ENCODE measurements at regions not wholly inside any gene's neighbourhood (a gene's known extent, or its start where the extent isn't known, plus 50 kb on each side); places are given as distances from the start of the nearest gene placed in this dataset.
A peak's percentile ranks its signal among the peaks of the same experiment; 100 is the strongest.

DNA sequence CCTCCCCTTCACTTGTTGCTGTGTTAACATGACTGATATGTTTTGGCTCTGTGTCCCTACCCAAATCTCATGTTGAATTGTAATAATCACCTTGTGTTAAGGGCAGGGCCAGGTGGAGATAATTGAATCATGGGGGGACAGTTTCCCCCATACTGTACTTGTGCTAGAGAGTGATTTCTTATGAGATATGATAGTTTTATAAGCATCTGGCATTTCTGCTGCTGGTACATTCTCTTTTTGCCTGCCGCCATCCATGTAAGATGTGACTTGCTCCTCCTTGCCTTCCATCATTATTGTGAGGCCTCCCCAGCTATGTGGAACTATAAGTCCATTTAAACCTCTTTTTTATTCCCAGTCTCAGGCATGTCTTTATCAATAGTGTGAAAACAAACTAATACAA, 185.0 kb downstream of the TBX18 start:
- H4K20me1 ChIP-seq (ENCODE audit: insufficient read depth, low read length, poor library complexity, severe bottlenecking), result no peaks in the 10 kb centered on the region
- H3F3A ChIP-seq (ENCODE audit: low read depth), result peaks cover 22% of the 10 kb centered on the region
- no peak overlapping the region for H3K4me2 ChIP-seq (ENCODE audit: low read depth, low read length, poor library complexity, severe bottlenecking)
- TF ChIP-seq, protein P1, sequence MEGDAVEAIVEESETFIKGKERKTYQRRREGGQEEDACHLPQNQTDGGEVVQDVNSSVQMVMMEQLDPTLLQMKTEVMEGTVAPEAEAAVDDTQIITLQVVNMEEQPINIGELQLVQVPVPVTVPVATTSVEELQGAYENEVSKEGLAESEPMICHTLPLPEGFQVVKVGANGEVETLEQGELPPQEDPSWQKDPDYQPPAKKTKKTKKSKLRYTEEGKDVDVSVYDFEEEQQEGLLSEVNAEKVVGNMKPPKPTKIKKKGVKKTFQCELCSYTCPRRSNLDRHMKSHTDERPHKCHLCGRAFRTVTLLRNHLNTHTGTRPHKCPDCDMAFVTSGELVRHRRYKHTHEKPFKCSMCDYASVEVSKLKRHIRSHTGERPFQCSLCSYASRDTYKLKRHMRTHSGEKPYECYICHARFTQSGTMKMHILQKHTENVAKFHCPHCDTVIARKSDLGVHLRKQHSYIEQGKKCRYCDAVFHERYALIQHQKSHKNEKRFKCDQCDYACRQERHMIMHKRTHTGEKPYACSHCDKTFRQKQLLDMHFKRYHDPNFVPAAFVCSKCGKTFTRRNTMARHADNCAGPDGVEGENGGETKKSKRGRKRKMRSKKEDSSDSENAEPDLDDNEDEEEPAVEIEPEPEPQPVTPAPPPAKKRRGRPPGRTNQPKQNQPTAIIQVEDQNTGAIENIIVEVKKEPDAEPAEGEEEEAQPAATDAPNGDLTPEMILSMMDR (conservative IDR thresholded peaks at IDR 0.05; ENCODE audit: low read length), result no peak
- no peak for TF ChIP-seq EZH2phosphoT487 (IDR thresholded peaks at IDR 0.05; ENCODE audit: borderline replicate concordance)
- H3K9ac ChIP-seq (ENCODE audit: low read depth, low read length, poor library complexity, severe bottlenecking), result no peak overlapping the region
- no peaks in the 10 kb centered on the region for H3K36me3 ChIP-seq (ENCODE audit: insufficient read depth, low read length)
- no peak overlapping the region for H2AFZ ChIP-seq (ENCODE audit: low read length)
- H3K4me3 ChIP-seq (ENCODE audit: low read length, poor library complexity, severe bottlenecking), result no peak overlapping the region
- H3K4me1 ChIP-seq (ENCODE audit: insufficient read depth, low read length, poor library complexity, severe bottlenecking), result peaks cover 52% of the 10 kb centered on the region
- no peaks in the 10 kb centered on the region for H3K79me2 ChIP-seq (ENCODE audit: insufficient read depth, low read length)
- peaks cover 23% of the 10 kb centered on the region; the same call in 1 of the 2 replicates for H3K9me3 ChIP-seq (ENCODE audit: insufficient read depth, low read depth, low read length)
- no peaks in the 10 kb centered on the region for H3K27me3 ChIP-seq (ENCODE audit: insufficient read depth, low read length, poor library complexity, severe bottlenecking)
- H3K9me2 ChIP-seq (replicated peaks; ENCODE audit: low read depth, low read length), result no peaks in the 10 kb centered on the region

DNA sequence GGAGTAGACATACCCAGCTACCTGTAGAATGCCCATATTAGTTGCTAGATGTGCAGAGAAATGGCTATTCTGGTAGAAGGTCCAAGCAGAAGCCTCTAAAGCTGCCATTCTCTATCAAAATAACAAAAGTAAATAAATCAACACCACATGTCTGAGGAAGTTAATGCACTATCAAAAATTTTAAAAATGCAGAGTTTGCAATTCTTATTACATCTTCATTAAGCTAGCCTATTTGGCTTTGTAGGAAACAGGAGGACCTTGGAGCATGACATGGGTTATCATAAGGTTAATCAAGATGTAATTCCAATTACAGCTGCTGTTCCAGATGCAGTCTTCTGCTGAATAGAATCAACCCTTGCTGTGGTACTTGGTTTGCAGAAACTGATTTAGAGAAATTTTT, 188.4 kb downstream of the TBX18 start:
- TF ChIP-seq EZH2phosphoT487 (IDR thresholded peaks at IDR 0.05; ENCODE audit: borderline replicate concordance), result no peak
- TF ChIP-seq, protein P1 (conservative IDR thresholded peaks at IDR 0.05; ENCODE audit: low read length), result no peak

DNA sequence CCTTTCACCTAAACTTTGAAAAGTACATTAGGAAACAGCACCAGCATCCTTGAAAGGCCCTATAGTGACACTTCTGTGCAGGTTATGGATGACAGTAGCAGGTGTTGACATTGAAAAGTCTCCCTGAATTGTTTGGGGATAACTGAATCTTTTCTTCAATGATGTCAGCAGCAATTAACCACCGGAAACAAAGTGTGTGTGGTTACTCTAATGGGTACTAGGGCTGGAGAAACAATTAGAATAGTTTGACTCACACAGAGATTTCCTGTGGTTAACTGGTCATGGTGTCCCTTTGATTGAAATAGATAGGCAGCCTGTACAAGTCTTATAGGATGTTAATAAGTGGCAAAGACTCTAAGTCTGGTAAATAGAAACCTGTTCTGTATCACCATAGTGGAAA, 189.1 kb downstream of the TBX18 start:
- H3K27me3 ChIP-seq (ENCODE audit: insufficient read depth, low read length, poor library complexity, severe bottlenecking), result no peaks in the 10 kb centered on the region
- H3K79me2 ChIP-seq (ENCODE audit: insufficient read depth, low read length), result no peaks in the 10 kb centered on the region
- no peak overlapping the region for H2AFZ ChIP-seq (ENCODE audit: low read length)
- H3K4me1 ChIP-seq (ENCODE audit: insufficient read depth, low read length, poor library complexity, severe bottlenecking), result peaks cover 39% of the 10 kb centered on the region
- no peaks in the 10 kb centered on the region for H4K20me1 ChIP-seq (ENCODE audit: insufficient read depth, low read length, poor library complexity, severe bottlenecking)
- H3K9ac ChIP-seq (ENCODE audit: low read depth, low read length, poor library complexity, severe bottlenecking), result peak overlapping the region; percentile 27
- no peaks in the 10 kb centered on the region for H3K36me3 ChIP-seq (ENCODE audit: insufficient read depth, low read length)
- H3K4me2 ChIP-seq (ENCODE audit: low read depth, low read length, poor library complexity, severe bottlenecking), result peak overlapping the region; percentile 65
- TF ChIP-seq EZH2phosphoT487 (IDR thresholded peaks at IDR 0.05; ENCODE audit: borderline replicate concordance), result peak; percentile 97
- TF ChIP-seq, protein P1 (conservative IDR thresholded peaks at IDR 0.05; ENCODE audit: low read length), result no peak
- H3K4me3 ChIP-seq (ENCODE audit: low read length, poor library complexity, severe bottlenecking), result peak overlapping the region; percentile 55
- no peaks in the 10 kb centered on the region for H3K9me2 ChIP-seq (replicated peaks; ENCODE audit: low read depth, low read length)
- peaks cover 14% of the 10 kb centered on the region; the same call in 1 of the 2 replicates for H3F3A ChIP-seq (ENCODE audit: low read depth)
- peaks cover 20% of the 10 kb centered on the region; the same call in 1 of the 2 replicates for H3K9me3 ChIP-seq (ENCODE audit: insufficient read depth, low read depth, low read length)

More for the DNA sequence above, 188.4 kb downstream of the TBX18 start:
- Histone ChIP-seq H3K4me1 (ENCODE audit: insufficient read depth, low read length, poor library complexity, severe bottlenecking) (peaks cover 40% of the 10 kb centered on the region), H3K79me2 (ENCODE audit: insufficient read depth, low read length) (no peaks in the 10 kb centered on the region), H3F3A (ENCODE audit: low read depth) (peaks cover 14% of the 10 kb centered on the region; the same call in 1 of the 2 replicates), H3K36me3 (ENCODE audit: insufficient read depth, low read length) (no peaks in the 10 kb centered on the region), H3K4me3 (ENCODE audit: low read length, poor library complexity, severe bottlenecking) (peak overlapping the region; percentile 55), H2AFZ (ENCODE audit: low read length) (no peak overlapping the region), H3K9ac (ENCODE audit: low read depth, low read length, poor library complexity, severe bottlenecking) (peak overlapping the region; percentile 27), H3K4me2 (ENCODE audit: low read depth, low read length, poor library complexity, severe bottlenecking) (peak overlapping the region; percentile 65), H4K20me1 (ENCODE audit: insufficient read depth, low read length, poor library complexity, severe bottlenecking) (no peaks in the 10 kb centered on the region), H3K9me2 (replicated peaks; ENCODE audit: low read depth, low read length) (no peaks in the 10 kb centered on the region), H3K27me3 (ENCODE audit: insufficient read depth, low read length, poor library complexity, severe bottlenecking) (no peaks in the 10 kb centered on the region), H3K9me3 (ENCODE audit: insufficient read depth, low read depth, low read length) (peaks cover 23% of the 10 kb centered on the region; the same call in 1 of the 2 replicates)
